ENCODE measurements at regions not wholly inside any gene's neighbourhood (a gene's known extent, or its start where the extent isn't known, plus 50 kb on each side); places are given as distances from the start of the nearest gene placed in this dataset.

GRCh38 chr6:41430875-41431274 lies 95.5 kb downstream of the NCR2 start:
- no peaks in the 10 kb centered on the region for H3K36me3 ChIP-seq (ENCODE audit: control insufficient read depth in 2 of 2, extremely low read depth in 1 of 2, insufficient read depth in 2 of 2, low read length in 2 of 2)
- no peak overlapping the region for H2AFZ ChIP-seq (ENCODE audit: control insufficient read depth, low read length)
- no peaks in the 10 kb centered on the region for H3K79me2 ChIP-seq (ENCODE audit: control insufficient read depth, insufficient read depth, low read length)
- H3K4me2 ChIP-seq (ENCODE audit: control insufficient read depth, extremely low read depth, insufficient read depth, low read depth, low read length): no peak overlapping the region
- FAIRE-seq (no peak), DNase-seq (ENCODE audit: low read depth, low spot score) (no peak)
- H3K9me1 ChIP-seq (ENCODE audit: control insufficient read depth, extremely low read depth, insufficient read depth, low read length): no peaks in the 10 kb centered on the region
- H3K9ac ChIP-seq (ENCODE audit: control insufficient read depth, extremely low read depth, insufficient read depth, low read length): no peak overlapping the region
- H3K27ac ChIP-seq (ENCODE audit: control insufficient read depth, insufficient read depth, low read length): no peak overlapping the region
- peaks cover 7% of the 10 kb centered on the region for H3K4me1 ChIP-seq (ENCODE audit: control insufficient read depth, extremely low read depth, insufficient read depth, low read length)
- H3K27me3 ChIP-seq (ENCODE audit: control insufficient read depth, extremely low read depth, insufficient read depth, low read length): peaks cover 35% of the 10 kb centered on the region
- no peaks in the 10 kb centered on the region for H3K9me3 ChIP-seq (ENCODE audit: control insufficient read depth, low read depth, low read length)
- no peak for TF ChIP-seq CTCF (optimal IDR thresholded peaks at IDR 0.05 in 1 of 3, IDR thresholded peaks at IDR 0.05 in 1 of 3, conservative IDR thresholded peaks at IDR 0.05 in 1 of 3; ENCODE audit: extremely low read depth in 1 of 3, insufficient read depth in 2 of 3, low read length in 3 of 3)
- TF ChIP-seq EZH2 (IDR thresholded peaks at IDR 0.05; ENCODE audit: low read length): no peak
- H4K20me1 ChIP-seq (ENCODE audit: control insufficient read depth, extremely low read depth, insufficient read depth, low read length): no peaks in the 10 kb centered on the region
- no peak overlapping the region for H3K4me3 ChIP-seq (ENCODE audit: control insufficient read depth in 2 of 3, extremely low read depth in 1 of 3, insufficient read depth in 2 of 3, low read depth in 1 of 3, low read length in 3 of 3)
- dilution Hi-C loops (cut with MboI; ENCODE audit: extremely low pct_ligation_motif_present, low sequenced_read_pairs): no loop called here

- no peak overlapping the region for H2AFZ ChIP-seq (ENCODE audit: control insufficient read depth, low read length)
These were observed 96.9 kb downstream of the NCR2 start for GRCh38 chr6:41432280-41432679.

More at GRCh38 chr6:41432280-41432679, 96.9 kb downstream of the NCR2 start:
- no peak overlapping the region for H3K9ac ChIP-seq (ENCODE audit: control insufficient read depth, extremely low read depth, insufficient read depth, low read length)
- TF ChIP-seq EZH2 (IDR thresholded peaks at IDR 0.05; ENCODE audit: low read length) (no peak), CTCF (optimal IDR thresholded peaks at IDR 0.05 in 1 of 3, IDR thresholded peaks at IDR 0.05 in 1 of 3, conservative IDR thresholded peaks at IDR 0.05 in 1 of 3; ENCODE audit: extremely low read depth in 1 of 3, insufficient read depth in 2 of 3, low read length in 3 of 3) (no peak)
- H3K4me2 ChIP-seq (ENCODE audit: control insufficient read depth, extremely low read depth, insufficient read depth, low read depth, low read length): no peak overlapping the region
- dilution Hi-C loops (cut with MboI; ENCODE audit: extremely low pct_ligation_motif_present, low sequenced_read_pairs): no loop called here
- H3K79me2 ChIP-seq (ENCODE audit: control insufficient read depth, insufficient read depth, low read length): no peaks in the 10 kb centered on the region
- no peaks in the 10 kb centered on the region for H3K9me3 ChIP-seq (ENCODE audit: control insufficient read depth, low read depth, low read length)
- H3K4me1 ChIP-seq (ENCODE audit: control insufficient read depth, extremely low read depth, insufficient read depth, low read length): peaks cover 7% of the 10 kb centered on the region
- no peak overlapping the region for H3K4me3 ChIP-seq (ENCODE audit: control insufficient read depth in 2 of 3, extremely low read depth in 1 of 3, insufficient read depth in 2 of 3, low read depth in 1 of 3, low read length in 3 of 3)
- FAIRE-seq (no peak), DNase-seq (ENCODE audit: low read depth, low spot score) (no peak)
- H4K20me1 ChIP-seq (ENCODE audit: control insufficient read depth, extremely low read depth, insufficient read depth, low read length): no peaks in the 10 kb centered on the region
- no peak overlapping the region for H3K27ac ChIP-seq (ENCODE audit: control insufficient read depth, insufficient read depth, low read length)
- no peaks in the 10 kb centered on the region for H3K36me3 ChIP-seq (ENCODE audit: control insufficient read depth in 2 of 2, extremely low read depth in 1 of 2, insufficient read depth in 2 of 2, low read length in 2 of 2)
- no peaks in the 10 kb centered on the region for H3K9me1 ChIP-seq (ENCODE audit: control insufficient read depth, extremely low read depth, insufficient read depth, low read length)
- peaks cover 21% of the 10 kb centered on the region for H3K27me3 ChIP-seq (ENCODE audit: control insufficient read depth, extremely low read depth, insufficient read depth, low read length)

Data from keratinocyte (primary cell).